HG03196 (cell line): ENCODE measurements at regions not wholly inside any gene's neighbourhood (a gene's known extent, or its start where the extent isn't known, plus 50 kb on each side); places are given as distances from the start of the nearest gene placed in this dataset.

Experiments used
- ATAC-seq: cut with Tn5 transposase; IDR thresholded peaks from one replicate; pipeline ENCODE4 v1.9.1; 2021; ENCODE audit not compliant: unreplicated experiment

DNA sequence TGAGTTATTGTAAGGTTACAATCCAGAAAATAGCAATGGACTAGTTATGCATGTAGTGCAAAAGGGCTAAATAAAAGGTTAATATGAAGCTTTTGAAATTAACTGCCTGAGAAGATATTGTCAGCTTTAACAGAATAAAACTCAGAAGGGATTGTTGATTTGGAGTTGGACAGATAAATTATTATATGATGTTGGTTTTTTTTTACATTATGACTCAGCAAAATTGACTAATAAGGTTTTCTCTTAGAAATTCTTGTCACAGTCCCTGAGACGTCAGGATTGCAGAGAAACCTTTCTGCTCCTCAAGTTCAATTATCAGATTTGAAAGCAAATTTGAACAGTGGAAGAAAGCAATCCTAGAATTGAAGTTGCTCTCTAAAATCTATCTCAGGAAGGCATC lies 946.9 kb downstream of the CBLN2 start:
- no peak for ATAC-seq

DNA sequence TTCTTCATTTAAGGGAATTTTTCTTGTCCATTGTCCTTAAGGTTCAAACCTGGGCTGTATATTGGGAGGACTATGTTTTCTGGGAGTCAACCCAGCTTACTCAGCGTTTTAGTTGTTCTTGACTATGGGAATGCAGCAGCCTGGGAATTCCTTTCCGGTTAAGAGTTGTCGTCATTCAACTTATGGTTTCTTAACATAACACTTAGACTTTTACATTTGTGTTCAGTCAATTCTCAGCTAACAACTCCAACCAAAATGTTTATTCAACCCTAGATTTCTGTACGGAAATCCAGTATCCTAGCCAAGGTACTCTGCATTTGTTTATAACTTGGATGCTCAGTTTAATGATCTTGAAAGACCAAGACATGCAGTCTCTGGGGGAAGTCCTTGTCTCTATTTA lies 960.9 kb downstream of the CBLN2 start:
- no peak for ATAC-seq

DNA sequence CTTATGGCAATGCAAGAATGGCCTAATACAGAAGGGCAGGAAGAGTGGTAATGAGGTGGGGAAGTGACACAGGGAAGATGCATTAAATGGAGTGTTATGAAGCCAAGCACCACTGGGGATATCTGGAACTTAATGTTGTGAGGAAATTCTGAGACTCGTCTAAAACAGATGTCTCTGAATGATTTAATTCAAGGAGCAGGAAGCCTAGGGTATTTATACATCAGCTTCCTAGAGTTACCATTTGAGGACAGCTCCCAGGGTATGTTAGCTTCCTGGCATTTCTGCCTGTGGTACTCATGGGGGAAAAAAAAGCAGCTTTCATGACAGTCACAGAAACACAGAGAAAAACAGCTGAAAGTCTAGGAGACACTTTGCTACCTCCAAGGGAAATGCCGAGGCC lies 989.5 kb downstream of the CBLN2 start:
- no peak for ATAC-seq

DNA sequence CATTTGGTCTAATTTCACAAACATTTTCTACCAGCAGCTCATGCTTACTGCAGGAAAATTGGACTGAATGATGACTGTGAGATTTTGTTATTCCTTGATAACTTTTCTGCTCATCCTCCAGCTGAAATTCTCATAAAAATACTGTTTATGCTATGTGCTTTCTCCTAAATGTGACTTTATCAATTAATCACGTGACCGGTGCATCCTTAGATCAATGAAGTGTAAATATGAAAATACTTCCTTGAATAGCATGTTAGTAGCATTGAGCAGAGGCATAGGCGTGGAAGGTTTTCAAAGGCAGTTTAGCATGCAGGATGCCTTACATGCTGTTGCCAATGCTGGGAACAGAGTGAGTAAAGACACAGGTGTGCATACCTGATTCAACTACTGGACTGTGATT lies 1002.5 kb downstream of the CBLN2 start:
- no peak for ATAC-seq

DNA sequence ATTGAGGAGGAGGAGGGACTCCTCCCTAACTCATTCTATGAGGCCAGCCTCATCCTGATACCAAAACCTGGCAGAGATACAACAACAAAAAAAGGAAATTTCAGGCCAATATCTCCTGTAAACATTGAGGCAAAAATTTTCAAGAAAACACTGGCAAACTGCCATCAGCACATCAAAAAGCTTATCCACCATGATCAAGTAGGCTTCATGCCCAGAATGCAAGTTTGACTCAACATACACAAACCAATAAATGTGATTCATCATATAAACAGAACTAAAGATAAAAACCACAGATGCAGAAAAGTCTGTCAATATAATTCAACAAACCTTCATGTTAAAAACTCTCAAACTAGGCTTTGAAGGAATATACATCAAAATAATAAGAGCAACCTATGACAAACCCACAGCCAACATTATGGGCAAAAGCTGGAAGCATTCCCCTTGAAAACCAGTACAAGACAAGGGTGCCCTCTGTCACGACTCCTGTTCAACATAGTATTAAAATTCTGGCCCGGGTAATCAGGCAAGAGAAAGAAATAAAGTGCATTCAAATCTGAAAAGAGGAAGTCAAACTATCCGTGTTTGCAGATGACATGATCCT lies 1014.3 kb downstream of the CBLN2 start:
- no peak for ATAC-seq

DNA sequence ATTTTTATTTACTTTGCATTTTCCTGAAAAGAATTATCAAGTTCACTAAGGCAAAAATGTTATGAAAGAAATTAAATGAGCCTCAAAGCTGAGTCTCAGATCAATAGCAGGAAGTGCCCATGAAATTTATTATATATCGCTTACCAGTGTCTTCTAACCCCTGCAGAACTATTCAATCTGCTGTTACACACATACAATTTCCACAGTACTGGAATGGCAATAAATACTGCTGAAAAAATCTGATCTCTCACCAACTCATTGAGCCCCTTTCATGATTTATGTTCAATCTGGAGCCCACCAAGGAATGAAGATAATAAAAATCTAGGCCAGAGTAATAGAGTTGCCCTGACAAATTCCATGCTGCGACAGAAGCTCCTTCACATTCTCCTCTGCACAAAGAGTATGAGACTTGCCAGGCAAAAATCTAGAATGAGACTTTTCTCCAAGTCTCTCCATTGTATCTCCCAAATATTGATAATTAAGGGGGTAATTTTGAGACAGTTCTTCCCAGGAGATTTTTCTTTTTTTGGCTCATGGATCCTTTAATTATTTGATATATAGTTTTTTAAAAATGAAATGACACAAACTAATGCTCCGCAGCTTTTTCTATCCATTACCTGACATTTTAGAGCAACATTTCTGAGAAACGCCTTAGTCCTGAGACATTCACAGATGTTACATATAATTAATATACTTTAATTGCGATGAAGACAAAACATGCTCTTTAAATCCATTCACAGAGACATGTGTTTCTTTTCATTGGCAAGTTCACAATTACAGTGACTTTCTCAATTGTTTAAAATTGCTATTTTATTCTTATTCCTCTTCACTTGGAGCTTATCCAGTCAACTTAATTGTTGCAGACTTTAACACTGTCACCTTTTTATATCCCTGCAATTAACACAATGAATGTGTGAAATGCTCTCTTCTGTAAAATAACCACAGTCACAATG lies 1020.4 kb downstream of the CBLN2 start:
- no peak for ATAC-seq

DNA sequence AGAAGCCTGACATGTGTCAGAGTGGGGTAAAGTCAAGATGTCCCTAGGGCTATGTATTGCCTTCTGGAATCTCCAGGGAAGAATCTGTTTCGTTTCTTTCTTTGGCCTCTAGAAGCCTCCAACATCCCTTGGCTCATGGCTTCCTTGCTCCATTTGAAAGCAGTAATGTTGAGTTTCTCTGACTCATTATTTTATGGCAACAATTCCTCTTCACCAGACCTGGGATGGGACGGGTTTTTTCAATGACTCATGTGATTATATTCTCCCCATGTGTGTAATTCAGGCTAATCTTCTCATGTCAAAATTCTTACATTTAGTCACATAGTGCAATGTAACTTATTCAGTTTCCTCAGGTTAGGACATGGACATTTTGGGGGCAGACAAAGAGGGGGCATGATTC lies 1038.6 kb downstream of the CBLN2 start:
- ATAC-seq: no peak

DNA sequence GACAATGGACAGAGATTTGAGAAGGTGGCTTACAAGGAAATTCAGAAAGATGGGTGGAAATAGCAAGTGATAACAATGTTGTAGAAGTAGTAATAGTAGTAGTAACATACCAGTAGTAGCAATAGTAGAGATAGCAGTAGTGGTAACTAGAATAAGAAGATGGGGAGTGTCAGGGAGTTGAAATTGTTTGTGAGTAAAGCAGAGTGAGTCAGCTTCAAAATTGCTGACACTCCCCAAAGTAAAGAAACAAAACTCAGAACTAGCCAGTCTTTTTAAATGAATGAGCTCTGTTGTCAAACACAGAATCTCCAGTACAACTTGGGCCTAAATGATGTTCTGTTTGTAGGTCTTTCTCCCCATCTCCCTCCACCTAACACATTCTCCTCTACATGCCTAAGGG lies 1040.9 kb downstream of the CBLN2 start:
- no peak for ATAC-seq

DNA sequence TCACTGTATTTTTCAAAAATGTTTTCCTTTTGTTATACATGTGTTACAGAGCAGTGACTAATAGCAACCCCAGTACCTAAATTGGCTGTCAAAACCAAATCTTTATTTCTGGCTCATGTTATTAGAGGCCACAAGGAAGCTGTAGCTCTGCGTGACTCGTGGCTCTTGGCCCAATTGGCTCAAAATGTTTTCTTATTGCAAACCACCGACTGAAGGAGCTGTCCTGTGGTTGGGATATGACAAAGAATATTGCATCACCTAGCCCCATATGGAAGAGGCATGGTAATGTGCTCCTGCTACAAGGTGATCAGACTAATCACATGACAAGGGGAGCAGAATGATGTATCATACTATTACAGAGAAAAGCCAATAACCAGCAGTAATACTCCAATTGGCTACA lies 1058.5 kb downstream of the CBLN2 start:
- no peak for ATAC-seq

DNA sequence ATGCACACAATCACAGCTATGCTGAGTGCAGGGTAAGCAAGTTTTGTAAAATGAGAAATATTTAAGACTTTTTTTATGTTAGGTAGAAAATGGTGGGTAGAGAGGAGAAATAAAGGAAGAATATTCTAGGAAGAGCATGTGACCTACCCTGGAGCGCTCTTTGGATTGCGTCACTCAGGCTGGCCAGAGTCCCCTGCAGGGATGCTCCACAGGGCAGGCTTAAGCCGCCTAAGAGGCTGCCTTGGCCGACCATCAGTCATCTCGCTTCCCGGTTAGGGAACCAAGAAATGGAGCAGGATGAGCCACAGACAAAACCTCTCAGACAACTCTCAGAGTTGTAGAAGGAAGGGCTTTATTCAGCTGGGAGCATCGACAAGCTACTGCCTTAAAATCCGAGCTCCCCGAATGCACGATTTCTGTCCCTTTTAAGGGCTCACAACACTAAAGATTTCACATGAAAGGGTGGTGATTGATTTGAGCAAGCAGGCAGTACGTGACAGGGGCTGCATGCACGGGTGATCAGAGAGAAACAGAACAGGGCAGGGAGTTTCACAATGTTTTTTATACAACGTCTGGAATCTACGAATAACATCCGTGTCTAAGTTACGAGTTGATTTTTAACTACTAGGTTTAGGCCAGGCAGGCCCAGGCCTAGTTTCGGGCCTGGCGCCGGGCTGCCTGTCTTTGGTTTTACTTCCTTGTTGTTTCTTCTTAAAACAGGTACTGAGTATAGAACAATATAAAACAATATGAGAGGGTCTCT lies 1072.0 kb downstream of the CBLN2 start:
- no peak for ATAC-seq

DNA sequence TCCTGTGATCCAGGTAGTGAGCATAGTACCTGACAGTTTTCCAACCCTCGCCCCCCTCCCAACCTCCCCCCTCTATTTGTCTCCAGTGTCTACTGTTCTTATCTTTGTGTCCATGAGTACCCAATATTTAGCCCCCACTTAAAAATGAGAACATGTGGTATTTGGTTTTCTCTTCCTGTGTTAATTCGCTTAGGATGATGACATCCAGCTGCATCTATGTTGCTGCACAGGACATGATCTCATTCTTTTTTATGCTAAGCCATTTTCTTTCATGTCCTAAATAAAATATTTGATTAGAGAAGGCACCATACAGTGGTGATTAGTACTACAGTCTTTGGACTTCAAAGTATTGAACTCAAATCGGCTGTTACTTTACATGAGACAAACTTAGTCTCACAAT lies 1087.9 kb downstream of the CBLN2 start:
- no peak for ATAC-seq

DNA sequence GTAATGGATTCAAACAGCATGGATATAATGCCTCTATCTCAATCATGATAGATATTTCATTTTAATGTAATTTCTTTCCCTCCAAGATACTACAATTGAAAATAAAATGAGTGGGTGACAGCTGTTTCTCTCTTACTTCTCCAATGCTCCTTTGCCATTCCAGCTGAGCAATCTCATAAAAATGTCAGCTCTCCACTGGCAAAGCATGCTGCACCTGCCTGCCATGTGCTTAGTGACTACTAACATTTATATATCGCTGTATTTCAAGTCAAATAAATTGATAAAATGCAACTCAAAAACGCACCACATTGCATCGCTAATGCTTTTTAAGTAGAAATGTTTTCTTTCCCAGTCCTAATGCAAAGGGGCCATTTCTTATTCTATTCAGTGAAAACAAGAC lies 1093.9 kb downstream of the CBLN2 start:
- no peak for ATAC-seq

DNA sequence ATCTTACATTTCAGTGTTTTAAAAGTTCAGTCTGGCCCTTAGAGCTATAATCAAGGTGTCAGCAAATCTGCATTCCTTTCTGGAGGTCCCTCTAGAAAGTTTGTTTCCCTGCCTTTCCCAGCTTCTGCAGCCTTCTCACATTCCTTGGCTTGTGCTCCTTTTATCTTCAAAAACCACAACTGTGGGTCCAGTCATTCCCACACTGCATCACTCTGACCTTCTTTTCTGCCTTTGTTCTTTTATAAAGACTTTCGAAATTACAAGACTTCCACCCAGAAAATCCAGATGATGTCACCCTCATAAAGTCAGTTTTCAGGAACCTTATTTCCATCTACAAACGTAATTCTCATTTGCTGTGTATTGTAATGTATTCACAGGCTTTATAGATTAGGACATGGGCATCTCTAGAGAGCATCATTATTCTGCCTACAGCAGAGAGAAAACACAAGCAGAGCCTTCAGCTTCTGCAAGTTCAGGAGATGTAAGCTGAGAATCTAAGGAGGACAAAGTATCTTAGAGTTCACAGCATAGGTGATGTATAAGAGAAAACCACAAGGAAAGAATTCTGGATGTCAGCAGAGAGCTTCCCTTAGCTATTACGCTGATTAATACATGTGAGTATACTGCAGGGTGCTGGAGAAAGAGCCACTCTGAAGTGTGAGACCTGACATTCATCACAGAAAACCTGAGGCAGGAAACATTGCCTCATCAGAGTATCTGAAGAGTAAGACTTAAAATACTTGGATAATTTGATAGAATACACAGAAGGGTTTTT lies 1100.2 kb downstream of the CBLN2 start:
- ATAC-seq: no peak

DNA sequence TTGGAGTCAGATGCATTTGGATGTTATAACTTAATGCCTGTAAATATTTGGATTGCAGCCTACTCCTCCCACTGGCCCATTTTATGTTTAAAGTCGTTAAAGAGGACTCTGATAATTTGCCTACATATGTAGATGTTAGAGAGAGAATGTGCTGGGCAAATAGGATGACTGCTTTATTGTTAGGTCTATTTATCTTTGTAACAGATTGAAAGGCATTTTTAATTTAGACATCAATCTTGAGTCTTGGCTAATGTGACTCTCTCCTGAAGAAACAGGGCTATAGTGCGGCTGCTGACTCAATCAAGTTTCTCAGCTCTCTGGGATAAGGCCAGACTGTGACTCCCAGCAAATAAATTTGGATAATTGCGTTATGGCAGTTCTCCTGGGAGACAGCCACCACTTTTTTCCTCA lies 1101.4 kb downstream of the CBLN2 start:
- ATAC-seq: no peak

DNA sequence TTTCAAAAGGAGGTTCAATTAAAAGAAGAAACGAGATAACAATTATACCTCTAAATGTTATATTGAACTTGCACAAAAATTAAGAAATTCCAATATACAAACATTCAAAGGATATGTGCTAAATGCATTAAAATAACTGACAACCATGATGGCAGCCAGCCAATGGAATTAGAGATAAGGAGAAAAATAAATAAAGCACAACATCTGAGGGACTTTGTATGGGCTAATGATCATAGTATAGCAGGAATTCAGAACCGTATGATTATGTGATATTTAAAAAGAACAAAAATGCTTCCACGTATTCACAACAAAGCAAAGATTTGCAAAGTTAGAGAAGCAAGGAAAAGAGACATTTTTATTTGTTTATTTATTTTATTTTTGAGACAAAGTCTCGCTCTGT lies 1103.0 kb downstream of the CBLN2 start:
- no peak for ATAC-seq

DNA sequence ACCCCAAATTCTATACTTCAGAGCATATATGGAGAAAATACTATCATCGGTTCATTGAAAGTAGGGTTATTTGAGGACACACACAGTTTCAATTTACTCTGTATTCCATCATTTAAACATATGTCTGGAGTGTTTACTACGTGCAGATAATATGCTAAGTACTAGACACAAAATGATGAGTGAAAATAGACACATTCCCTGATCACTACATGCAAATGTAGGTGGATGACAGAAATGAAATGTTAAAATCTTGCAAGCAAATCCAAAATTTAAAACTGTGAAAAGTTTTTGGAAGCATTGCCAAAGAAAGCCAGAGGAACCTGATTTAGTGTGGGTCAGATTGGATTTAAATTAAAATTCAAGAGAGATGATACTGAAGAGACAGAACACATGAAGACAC lies 1106.6 kb downstream of the CBLN2 start:
- ATAC-seq: no peak

DNA sequence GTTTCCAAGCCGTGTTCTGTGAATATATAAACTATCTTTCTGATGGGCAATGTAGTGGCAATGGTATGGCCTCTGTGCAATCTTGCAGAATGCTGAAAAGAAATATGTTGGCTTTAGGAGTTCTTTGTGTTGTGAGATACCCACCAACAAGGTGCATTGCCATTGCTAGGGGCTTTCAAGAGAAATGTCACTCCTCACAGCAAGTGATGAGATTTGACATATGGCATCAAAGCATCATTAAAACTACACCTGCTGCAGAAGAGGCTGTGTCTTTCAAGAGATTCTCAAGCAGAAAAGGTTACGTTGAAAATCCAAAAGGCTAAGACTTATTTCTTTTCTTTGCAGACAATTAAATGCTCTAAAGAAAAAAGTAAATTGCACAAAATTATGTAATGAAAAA lies 1110.8 kb downstream of the CBLN2 start:
- no peak for ATAC-seq

DNA sequence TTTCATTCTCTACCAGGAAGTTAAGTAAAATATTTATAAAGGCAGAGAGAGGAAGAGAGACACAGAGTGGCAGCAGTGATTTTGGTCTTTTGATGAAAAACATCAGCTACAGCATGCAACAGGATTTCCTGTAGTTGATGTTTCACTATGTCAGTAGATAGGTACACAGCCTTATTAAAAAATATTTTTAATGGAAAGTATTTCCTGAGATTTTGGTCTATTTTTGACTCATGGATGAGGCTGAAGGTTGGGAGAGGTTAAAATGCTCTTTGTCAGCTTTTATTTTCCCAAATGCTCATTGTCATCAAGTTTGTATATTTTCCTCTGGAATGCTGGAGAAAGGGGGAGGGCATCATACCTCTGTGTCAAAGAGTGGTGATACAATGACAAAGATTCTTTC lies 1112.5 kb downstream of the CBLN2 start:
- no peak for ATAC-seq

DNA sequence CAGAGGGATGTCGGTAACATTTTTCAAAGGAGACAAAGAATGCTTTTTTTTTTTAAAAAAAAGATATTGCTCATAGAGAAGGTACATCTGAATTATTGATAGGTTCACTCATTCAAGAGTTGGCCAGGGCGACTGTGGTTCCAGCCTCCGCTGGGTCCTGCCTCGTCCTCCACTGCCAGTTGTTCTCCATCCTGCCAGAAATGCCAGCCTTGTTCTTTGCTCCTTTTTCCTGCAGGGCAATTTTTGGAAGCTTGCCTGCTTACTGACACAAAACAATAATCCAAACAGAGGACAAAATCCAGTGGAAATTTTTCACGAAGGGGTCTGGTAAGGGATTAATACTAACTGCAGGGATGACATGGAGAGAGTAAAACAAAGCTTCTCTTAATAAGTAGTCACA lies 1113.0 kb downstream of the CBLN2 start:
- no peak for ATAC-seq

DNA sequence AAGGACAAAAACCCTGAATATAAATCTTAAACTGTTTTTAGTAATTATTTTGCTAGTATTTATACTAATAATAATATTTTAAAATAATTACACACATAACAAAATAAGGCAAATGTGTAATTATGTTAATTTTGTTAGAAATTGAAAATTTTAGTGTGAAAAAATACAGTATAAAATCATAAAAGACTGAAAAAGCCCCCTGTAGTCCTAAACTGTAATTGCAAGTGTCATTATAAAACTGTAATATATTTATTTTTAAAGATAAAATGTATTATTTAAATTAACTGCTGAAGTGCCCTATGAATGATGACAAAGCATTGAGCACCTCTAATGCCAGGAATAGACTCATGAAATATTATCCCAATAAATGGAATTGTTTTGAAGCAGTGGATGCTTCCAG lies 1117.7 kb downstream of the CBLN2 start:
- ATAC-seq: no peak

DNA sequence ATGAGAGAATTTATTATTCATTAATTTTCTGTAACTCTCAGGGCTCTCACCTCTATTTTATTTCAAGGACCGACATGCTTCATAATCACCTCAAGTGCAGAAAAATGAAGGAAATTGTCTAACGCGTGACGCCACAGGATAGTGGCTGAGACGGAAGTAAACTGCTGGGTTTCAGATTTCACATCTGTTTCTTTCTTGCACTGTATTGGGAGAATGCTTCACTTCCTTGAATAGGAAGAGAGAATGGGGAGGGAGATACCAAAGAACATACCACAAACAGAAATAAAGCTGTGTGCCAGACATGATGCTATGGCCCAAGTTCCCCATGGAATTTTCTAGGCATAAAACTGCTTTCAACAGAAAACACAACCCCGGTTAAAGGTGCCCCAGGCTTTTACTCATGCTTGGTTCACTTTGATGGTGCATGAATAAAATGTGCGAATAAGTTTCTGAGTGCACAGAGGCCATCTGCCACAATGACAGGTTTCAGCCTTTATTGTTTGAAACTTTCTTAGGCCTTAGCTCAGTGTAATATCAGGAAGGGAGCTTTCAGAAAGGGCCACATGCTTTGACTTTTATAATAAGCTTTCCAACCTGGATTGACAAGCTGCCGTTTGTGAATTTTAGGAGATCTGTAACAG lies 1116.4 kb downstream of the SOCS6 start:
- no peak for ATAC-seq
